GM23338 (cell line): ENCODE measurements at regions not wholly inside any gene's neighbourhood (a gene's known extent, or its start where the extent isn't known, plus 50 kb on each side); places are given as distances from the start of the nearest gene placed in this dataset.

Source experiments
- CTCF ChIP-seq, 2 experiments: fragments of 200-600 bp in 1 of 2; sonication (generic) in 1 of 2; conservative IDR thresholded peaks; 2 replicates each; pipeline versions ENCODE4 v1.5.1 to v1.6.1; 2016 to 2017; ENCODE audit warnings: antibody characterized with exemption in 2 of 2, low read depth in 2 of 2, mild to moderate bottlenecking in 2 of 2, moderate library complexity in 1 of 2
- EZH2 ChIP-seq: fragments of 200-600 bp; sonication (generic); IDR thresholded peaks from one replicate; pipeline ENCODE4 v1.8.0; 2017; ENCODE audit warnings: antibody characterized with exemption, mild to moderate bottlenecking, low read depth; ENCODE audit not compliant: unreplicated experiment
- POLR2AphosphoS5 ChIP-seq: IDR thresholded peaks from 2 replicates; pipeline ENCODE4 v1.6.1; 2016; ENCODE audit warnings: antibody characterized with exemption, low read depth
- REST ChIP-seq: IDR thresholded peaks from one replicate; pipeline ENCODE4 v1.6.1; 2018; ENCODE audit warnings: antibody characterized with exemption; ENCODE audit not compliant: unreplicated experiment

GRCh38 chr9:79173932-79174331 lies 397.8 kb upstream of the TLE4 start:
- TF ChIP-seq EZH2 (no peak), CTCF (conservative IDR thresholded peaks at IDR 0.05; ENCODE audit: low read depth in 2 of 2) (no peak), POLR2AphosphoS5 (no peak), REST (no peak)
